NCI-H1105 (cell line): ENCODE measurements at regions not wholly inside any gene's neighbourhood (a gene's known extent, or its start where the extent isn't known, plus 50 kb on each side); places are given as distances from the start of the nearest gene placed in this dataset.

Source experiments
- DNase-seq: peaks from one replicate; lab custom pipeline; 2025; lab: John Stamatoyannopoulos, UW

- DNase-seq, result no peak
Measured at GRCh38 chr5:165834891-165835290, 2329.5 kb downstream of the MAT2B start.

GRCh38 chr5:165836046-165836445 lies 2330.6 kb downstream of the MAT2B start:
- DNase-seq, result no peak

GRCh38 chr5:165837286-165837685 lies 2331.9 kb downstream of the MAT2B start:
- no peak for DNase-seq

GRCh38 chr5:165844571-165844970 lies 2339.2 kb downstream of the MAT2B start:
- no peak for DNase-seq

GRCh38 chr5:165858118-165858517 lies 2352.7 kb downstream of the MAT2B start:
- no peak for DNase-seq

- DNase-seq, result no peak
Measured at GRCh38 chr5:165859251-165859650, 2353.8 kb downstream of the MAT2B start.

GRCh38 chr5:165863239-165863638 lies 2357.8 kb downstream of the MAT2B start:
- no peak for DNase-seq

GRCh38 chr5:165871291-165871690 lies 2365.9 kb downstream of the MAT2B start:
- DNase-seq, result no peak

GRCh38 chr5:165874851-165875250 lies 2369.4 kb downstream of the MAT2B start:
- DNase-seq, result no peak

- DNase-seq, result no peak
Measured at GRCh38 chr5:165876538-165876937, 2371.1 kb downstream of the MAT2B start.

GRCh38 chr5:165877475-165877874 lies 2372.1 kb downstream of the MAT2B start:
- no peak for DNase-seq

- no peak for DNase-seq
Measured at GRCh38 chr5:165881259-165881658, 2375.8 kb downstream of the MAT2B start.

GRCh38 chr5:165882099-165882498 lies 2376.7 kb downstream of the MAT2B start:
- no peak for DNase-seq

GRCh38 chr5:165885623-165886350 lies 2380.4 kb downstream of the MAT2B start:
- DNase-seq, result no peak

- DNase-seq, result no peak
Measured at GRCh38 chr5:165887147-165887546, 2381.7 kb downstream of the MAT2B start.

GRCh38 chr5:165892383-165892782 lies 2387.0 kb downstream of the MAT2B start:
- no peak for DNase-seq

- no peak for DNase-seq
Measured at GRCh38 chr5:165894916-165895315, 2389.5 kb downstream of the MAT2B start.

GRCh38 chr5:165903835-165904234 lies 2387.6 kb upstream of the WWC1 start:
- DNase-seq, result no peak

- no peak for DNase-seq
Measured at GRCh38 chr5:165906871-165907270, 2384.6 kb upstream of the WWC1 start.

GRCh38 chr5:165913059-165913458 lies 2378.4 kb upstream of the WWC1 start:
- DNase-seq, result no peak

- no peak for DNase-seq
Measured at GRCh38 chr5:165914456-165914855, 2377.0 kb upstream of the WWC1 start.

- no peak for DNase-seq
Measured at GRCh38 chr5:165919196-165919595, 2372.2 kb upstream of the WWC1 start.

- no peak for DNase-seq
Measured at GRCh38 chr5:165920655-165921054, 2370.8 kb upstream of the WWC1 start.

GRCh38 chr5:165928971-165929370 lies 2362.5 kb upstream of the WWC1 start:
- no peak for DNase-seq
